Iris pigment epithelial cell (primary cell): ENCODE measurements at regions not wholly inside any gene's neighbourhood (a gene's known extent, or its start where the extent isn't known, plus 50 kb on each side); places are given as distances from the start of the nearest gene placed in this dataset.

Experiments used
- DNase-seq: peaks from one replicate; pipeline ENCODE4 v3.0.0-alpha.2; 2011; ENCODE audit warnings: low read depth

DNA sequence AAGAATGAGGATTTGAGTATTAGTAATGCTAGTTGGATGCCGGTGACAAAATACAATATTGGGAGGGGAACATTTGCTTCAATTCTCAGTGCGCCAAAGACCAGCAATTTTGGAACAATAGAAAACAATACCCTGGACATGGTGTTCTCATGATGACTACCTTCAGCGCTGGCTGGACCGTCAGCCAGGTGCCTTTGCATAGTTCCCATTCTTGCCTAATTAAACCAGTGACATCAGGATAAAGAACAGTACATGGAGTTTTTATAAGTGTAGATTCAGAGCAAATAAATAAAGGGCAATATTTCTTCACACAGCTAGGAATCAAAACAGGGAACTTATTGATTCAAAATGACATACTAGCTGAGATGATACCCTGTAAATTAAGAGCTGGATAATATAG lies 404.8 kb upstream of the RORA start:
- DNase-seq, result no peak

- no peak for DNase-seq
Measured at GRCh38 chr15:61629269-61629668, 400.2 kb upstream of the RORA start.

GRCh38 chr15:61624950-61625349 lies 395.8 kb upstream of the RORA start:
- DNase-seq, result no peak

DNA sequence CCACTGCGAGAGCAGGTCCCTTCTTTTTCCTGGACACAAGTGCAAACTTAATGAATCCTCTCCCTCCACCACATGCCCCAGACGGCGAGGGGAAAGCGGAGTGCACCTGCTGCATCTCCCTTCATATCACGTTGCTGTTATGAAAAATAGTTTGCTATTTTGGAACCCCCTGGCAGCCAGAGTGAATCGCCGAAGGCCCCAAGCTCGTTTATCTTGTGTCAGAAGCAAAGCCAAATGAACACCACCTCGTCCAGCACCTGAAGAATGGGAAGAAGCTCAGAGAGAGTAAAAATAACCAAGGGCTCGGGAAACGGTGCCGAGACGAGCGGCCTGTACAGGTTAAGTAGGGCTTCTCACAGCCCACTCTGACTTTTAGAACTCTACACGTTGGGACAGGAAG lies 394.6 kb upstream of the RORA start:
- DNase-seq, result no peak

GRCh38 chr15:61621865-61622264 lies 392.8 kb upstream of the RORA start:
- DNase-seq, result no peak

DNA sequence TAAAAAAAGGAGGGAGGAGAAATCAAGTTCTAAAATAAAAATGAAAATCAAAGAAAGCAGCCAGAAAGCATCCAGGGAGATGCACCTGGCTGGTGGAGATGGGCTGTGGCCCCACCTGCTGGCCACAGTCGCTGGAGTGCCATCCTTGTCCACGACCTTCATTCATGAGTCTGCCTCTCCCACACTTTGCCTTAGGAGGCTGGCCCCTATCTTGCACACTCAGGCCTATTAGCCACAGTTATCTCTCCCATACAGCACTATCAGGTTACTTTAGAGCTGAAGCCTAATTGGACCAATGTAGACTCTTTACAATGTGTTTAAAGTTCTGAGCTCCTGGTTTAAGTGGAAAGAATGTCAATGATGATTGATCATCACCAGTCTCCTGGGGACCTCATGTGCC lies 392.0 kb upstream of the RORA start:
- no peak for DNase-seq

DNA sequence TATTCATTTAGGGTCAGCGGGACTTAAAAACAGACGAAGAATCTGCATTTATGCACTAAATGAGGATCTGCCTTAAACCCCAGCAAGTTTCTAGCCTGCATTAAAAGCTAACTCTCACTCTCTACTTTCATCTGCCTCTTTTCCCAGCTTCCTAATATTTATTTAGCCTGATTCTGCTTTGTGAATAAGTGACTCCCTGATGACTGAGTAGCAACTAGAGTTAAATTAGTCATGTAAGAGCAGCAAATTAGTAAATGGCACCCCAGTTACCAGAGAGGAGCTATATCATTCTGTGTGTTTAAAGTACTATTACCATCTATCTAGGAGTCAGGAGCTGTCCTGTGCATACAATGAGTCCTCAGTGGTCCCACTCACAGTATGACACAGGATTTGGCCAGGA lies 391.0 kb upstream of the RORA start:
- DNase-seq, result no peak

GRCh38 chr15:61613729-61614128 lies 384.6 kb upstream of the RORA start:
- DNase-seq, result peak; percentile 14

DNA sequence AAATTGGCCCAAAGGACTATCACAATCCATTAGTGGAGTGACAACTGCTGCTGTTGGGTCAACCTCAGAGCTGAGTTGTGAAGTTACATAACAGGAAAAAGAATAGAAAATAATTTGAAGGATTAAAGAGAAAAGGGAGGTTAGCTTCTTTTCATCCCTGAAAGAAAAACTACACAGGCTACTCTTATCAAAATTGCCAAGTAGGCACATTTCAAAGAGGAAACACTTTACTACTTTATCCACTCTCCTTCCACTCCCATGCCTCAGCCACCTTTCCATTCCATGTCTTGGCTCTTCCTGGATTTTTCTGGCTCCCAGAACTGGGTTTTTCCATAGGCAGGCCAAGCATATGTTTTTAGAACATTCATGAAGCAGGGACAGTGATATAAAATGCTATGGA lies 384.0 kb upstream of the RORA start:
- no peak for DNase-seq

GRCh38 chr15:61612111-61612510 lies 383.0 kb upstream of the RORA start:
- DNase-seq, result no peak

DNA sequence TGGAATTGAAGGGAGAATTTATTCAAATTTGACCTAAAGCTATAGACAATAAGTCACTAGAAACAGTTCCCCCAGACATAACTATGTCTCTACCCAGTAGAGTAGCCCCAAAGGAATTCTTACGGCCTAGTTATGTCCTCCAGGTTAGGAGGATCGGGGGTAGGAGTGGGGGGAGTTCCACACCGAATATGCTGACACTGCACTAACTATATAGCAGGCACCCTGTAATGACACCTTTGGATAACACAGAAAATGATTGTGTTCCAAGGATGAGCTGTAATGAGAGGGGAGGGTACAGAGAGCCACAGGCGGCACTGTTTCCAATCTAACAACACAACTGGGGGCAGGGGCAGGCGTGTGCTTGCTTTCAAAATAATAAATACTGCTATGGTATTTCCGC lies 376.2 kb upstream of the RORA start:
- no peak for DNase-seq

DNA sequence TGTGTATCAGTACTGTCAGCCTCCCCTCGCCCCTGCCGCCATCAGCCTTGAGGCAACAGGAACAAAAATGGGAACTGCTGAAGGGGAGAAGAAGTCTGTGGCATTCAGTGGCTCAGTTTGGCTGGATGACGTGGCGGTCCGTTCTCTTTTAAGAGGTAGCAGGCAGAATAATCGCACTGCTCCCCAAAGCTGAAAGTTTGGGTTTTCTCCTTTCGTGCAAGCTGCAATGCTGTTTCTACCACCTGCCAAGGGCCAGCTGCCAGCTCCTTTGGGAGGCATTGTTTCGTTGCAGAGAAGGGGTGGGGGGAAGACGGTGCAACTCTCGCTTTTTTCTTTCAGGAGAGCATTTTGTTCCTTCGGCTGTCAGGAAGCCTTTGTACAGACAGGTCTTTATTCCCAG lies 369.6 kb upstream of the RORA start:
- no peak for DNase-seq

- DNase-seq, result peak; percentile 8
Measured at GRCh38 chr15:61584410-61584809, 355.3 kb upstream of the RORA start.

- DNase-seq, result no peak
Measured at GRCh38 chr15:61582092-61582491, 353.0 kb upstream of the RORA start.

DNA sequence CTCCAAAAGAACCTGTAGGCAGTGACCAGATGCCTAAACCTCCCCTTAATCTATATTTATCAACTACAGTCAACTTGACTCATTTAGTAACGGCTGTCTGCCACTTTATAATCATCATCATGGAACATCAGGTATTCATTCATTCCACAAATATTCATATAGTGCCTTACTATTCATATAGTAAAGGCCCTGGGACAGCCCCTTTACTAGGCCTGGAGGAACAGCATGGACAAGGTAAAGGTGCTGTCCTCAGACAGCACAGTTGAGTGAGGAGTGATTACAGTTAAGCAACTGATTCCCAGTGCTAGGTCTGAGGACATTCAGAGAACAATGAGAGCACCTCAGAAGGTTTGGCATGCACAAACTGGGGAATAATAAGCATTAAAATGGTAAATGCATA lies 346.5 kb upstream of the RORA start:
- DNase-seq, result no peak

DNA sequence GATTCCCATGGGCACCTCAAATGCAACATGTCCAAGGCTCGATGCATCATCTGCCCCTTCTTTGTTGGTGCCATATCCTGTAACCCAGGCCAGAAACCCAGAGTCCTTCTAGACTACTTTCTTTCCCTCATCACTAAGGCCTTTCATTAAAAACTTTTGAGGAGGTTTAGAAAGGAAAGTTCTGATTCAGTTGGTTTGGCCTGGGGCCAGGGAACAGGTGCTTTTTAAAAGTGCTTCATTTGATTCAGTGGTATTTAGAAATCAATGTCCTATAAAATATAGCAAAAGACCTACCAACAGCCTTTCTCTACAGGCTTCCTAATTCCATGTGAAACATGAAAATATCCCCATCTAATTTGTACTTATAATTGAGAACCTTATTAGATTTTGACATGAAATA lies 341.9 kb upstream of the RORA start:
- DNase-seq, result no peak

DNA sequence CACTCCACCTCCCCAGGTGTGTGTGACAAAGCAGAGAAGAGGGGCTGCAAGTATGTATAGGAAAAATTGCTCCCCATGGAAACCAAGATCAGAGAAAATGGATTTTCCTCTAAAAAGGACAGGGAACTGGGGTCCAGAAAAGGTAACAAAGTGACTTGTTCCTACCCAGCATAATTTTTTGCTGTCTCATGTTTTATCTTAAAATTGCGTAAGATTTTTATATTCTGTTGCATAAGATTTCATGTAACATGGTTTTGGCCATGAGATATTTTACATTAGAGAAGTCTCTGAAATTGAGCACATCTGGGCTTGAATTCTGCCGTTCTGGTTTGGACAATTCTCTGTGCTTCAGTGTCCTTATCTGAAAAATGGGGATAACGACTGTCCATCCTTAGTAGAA lies 335.7 kb upstream of the RORA start:
- no peak for DNase-seq

- DNase-seq, result no peak
Measured at GRCh38 chr15:61558172-61559136, 329.4 kb upstream of the RORA start.

DNA sequence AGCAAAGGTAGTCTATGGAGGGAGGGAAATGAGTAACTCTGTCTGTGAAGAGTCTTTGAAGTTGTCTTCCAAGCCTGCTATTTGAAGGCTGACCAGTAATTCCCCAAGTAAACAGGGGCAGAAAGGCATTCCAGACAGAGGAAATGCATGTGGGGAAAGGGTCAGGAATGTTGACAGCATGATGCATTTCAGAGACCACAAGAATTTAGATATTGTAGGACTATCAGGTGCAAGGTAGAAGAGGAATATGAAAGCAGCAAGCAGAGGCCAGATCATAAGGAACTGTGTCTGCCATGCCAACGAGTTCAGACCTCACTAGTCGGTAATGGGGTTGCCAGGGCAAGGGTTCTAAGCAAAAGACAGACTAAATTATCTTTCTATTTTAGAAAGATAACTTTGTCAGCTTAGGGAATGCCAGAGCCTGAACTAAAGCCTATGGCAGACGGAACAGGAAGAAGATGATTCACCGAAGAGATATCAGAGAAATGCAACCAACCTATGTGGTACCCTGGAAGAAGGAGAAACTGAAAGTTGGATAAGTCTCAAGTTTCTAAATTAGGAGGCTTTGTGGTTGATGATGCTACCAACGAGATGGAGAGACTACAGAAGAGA lies 327.0 kb upstream of the RORA start:
- DNase-seq, result peak; percentile 86

- DNase-seq, result no peak
Measured at GRCh38 chr15:61549727-61550126, 320.6 kb upstream of the RORA start.

- DNase-seq, result no peak
Measured at GRCh38 chr15:61545763-61546162, 316.7 kb upstream of the RORA start.

- no peak for DNase-seq
Measured at GRCh38 chr15:61541516-61541915, 312.4 kb upstream of the RORA start.

DNA sequence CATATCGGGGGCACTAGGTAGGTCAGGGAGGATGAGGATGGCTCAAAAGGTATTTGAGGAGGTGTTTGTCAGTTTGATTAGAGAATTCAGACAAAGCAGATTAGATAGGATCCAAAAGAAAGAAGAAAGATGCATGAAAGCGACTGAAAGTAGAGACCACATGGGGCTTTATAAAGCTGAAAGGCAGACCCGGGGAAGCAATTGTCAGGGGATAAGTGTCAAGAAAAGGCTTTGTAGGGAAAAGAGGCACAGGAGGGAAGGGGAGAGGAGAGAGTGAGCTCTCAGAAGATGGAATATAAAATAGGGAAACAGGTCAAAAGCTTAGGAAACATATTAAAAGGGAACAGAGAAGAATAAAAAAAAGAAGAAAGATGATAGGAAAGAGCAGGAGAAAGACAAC lies 308.2 kb upstream of the RORA start:
- DNase-seq, result no peak

- DNase-seq, result no peak
Measured at GRCh38 chr15:61534986-61535385, 305.9 kb upstream of the RORA start.
